Gastroesophageal sphincter (tissue), 3 donors: ENCODE measurements at regions not wholly inside any gene's neighbourhood (a gene's known extent, or its start where the extent isn't known, plus 50 kb on each side); places are given as distances from the start of the nearest gene placed in this dataset.

Experiments used
- CTCF ChIP-seq, 4 experiments: fragments of 200-600 bp in 2 of 4; fragments of 450-650 bp in 2 of 4; sonication (generic) in 1 of 4; IDR thresholded peaks; one replicate each; pipeline ENCODE4 v1.5.1; 2017 to 2019; ENCODE audit warnings: antibody characterized with exemption in 4 of 4, mild to moderate bottlenecking in 2 of 4, moderate library complexity in 2 of 4
- POLR2A ChIP-seq, 2 donors: fragments of 450-650 bp; IDR thresholded peaks; one replicate each; pipeline ENCODE4 v1.6.1; 2017; ENCODE audit warnings: antibody characterized with exemption in 2 of 2, mild to moderate bottlenecking in 2 of 2, moderate library complexity in 1 of 2
- POLR2AphosphoS5 ChIP-seq: sonication (generic); formaldehyde crosslinking; IDR thresholded peaks from one replicate; pipeline ENCODE4 v1.6.1; 2017; ENCODE audit warnings: antibody characterized with exemption

GRCh38 chr1:219555806-219556205 is 57.1 kb downstream of the ZC3H11B start:
- no peak for TF ChIP-seq CTCF (IDR thresholded peaks at IDR 0.05)
- no peak for TF ChIP-seq POLR2AphosphoS5
- TF ChIP-seq POLR2A (IDR thresholded peaks at IDR 0.05): no peak
